ENCODE measurements at regions not wholly inside any gene's neighbourhood (a gene's known extent, or its start where the extent isn't known, plus 50 kb on each side); places are given as distances from the start of the nearest gene placed in this dataset.

DNA sequence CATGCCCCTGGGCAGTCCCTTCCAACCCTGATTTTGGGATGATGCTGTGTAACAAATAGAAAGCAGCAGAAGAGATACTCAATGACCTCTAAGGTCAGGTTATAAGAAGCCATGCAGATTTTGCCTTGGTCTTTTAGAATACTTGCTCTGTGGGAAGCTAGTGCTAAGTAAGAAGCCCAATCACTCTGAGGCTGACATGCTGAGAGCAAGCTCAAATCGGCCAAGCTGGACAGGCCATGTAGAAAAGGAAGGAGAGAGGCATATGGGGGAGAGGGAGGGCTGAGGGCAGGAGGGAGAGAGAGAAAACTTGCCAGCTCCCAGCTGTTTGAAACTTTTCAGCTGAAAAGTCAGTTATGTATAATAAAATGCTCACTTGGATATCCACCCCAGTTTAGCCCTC lies 1021.6 kb upstream of the MAP3K7 start:
- no peaks in the 10 kb centered on the region for H3K4me1 ChIP-seq (ENCODE audit: insufficient read depth, insufficient read length)

DNA sequence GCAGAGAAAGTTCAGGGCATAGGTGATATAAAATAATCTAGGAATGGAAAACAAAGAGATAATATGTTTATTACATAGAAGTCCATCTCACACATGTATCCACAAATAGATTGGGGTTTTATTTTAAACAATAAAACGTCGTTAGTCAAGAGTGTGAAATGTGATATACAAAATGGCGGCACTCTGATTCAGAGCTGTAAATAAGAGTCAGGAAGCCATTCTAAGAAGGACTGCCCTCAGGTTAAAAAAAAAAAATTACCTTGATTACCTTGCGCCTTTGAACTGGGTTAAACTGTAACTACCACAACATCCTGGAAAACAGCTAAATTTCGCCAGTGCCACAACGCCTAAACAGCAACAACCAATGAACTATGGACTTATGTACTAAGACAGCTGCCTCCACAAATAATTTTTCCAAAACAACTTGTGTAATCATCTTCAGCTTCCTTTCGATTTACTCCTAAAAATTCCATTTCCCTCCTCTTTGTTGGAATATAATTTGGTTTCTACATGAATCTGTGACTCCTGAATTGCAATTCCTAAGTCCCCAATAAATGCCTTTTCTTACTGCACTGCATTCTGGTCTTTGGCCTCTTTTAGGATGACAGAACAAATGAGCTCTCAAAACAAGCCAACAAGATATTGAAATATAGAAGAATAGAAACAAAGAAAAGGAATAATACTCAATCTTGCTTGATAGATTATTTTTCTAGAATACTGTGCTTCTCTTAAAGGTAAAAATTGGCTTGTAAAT lies 1019.5 kb upstream of the MAP3K7 start:
- no peaks in the 10 kb centered on the region for H3K27me3 ChIP-seq (ENCODE audit: insufficient read depth, insufficient read length)
- H3K9ac ChIP-seq (ENCODE audit: insufficient read length, low read depth), result no peak overlapping the region
- no peaks in the 10 kb centered on the region for H3K36me3 ChIP-seq (ENCODE audit: insufficient read depth, insufficient read length, low read length)
- DNase-seq (ENCODE audit: low read depth, low spot score), result no peak
- no peak for TF ChIP-seq ZNF274 (IDR thresholded peaks at IDR 0.05; ENCODE audit: low read depth, low read length)
- TF ChIP-seq YY1 (IDR thresholded peaks at IDR 0.05; ENCODE audit: insufficient read depth, insufficient read length), result no peak
- no peaks in the 10 kb centered on the region for H3K9me3 ChIP-seq (ENCODE audit: insufficient read depth, low read length)
- no peak overlapping the region for H3K4me3 ChIP-seq (ENCODE audit: insufficient read length, low read depth)
- no peaks in the 10 kb centered on the region for H3K4me1 ChIP-seq (ENCODE audit: insufficient read depth, insufficient read length)

More for the DNA sequence above, 1021.6 kb upstream of the MAP3K7 start:
- H3K9me3 ChIP-seq (ENCODE audit: insufficient read depth, low read length), result no peaks in the 10 kb centered on the region
- TF ChIP-seq YY1 (IDR thresholded peaks at IDR 0.05; ENCODE audit: insufficient read depth, insufficient read length) (no peak), ZNF274 (IDR thresholded peaks at IDR 0.05; ENCODE audit: low read depth, low read length) (no peak), SUZ12 (IDR thresholded peaks at IDR 0.05; ENCODE audit: extremely low read depth, insufficient read depth, insufficient read length) (no peak)
- DNase-seq (ENCODE audit: low read depth, low spot score), result no peak
- no peak overlapping the region for H3K4me3 ChIP-seq (ENCODE audit: insufficient read length, low read depth)
- no peaks in the 10 kb centered on the region for H3K27me3 ChIP-seq (ENCODE audit: insufficient read depth, insufficient read length)
- H3K36me3 ChIP-seq (ENCODE audit: insufficient read depth, insufficient read length, low read length), result no peaks in the 10 kb centered on the region
- H3K9ac ChIP-seq (ENCODE audit: insufficient read length, low read depth), result no peak overlapping the region

DNA sequence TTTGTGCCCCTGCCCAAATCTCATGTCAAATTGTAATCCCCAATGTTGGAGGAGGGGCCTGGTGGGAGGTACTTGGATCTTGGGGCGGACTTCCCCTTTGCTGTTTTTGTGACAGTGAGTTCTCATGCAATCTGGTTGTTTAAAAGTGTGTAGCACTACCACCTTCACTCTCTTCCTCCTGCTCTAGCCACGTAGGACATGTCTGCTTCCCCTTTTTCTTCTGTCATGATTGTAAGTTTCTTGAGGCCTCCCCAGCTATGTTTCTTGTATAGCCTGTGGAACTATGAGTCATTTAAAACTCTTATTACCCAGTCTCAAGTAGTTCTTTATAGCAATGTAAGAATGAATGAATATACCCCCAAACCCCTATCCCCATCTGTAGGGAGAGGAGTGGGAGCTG lies 1013.7 kb upstream of the MAP3K7 start:
- no peak overlapping the region for H3K4me3 ChIP-seq (ENCODE audit: insufficient read length, low read depth)
- no peaks in the 10 kb centered on the region for H3K9me3 ChIP-seq (ENCODE audit: insufficient read depth, low read length)
- DNase-seq (ENCODE audit: low read depth, low spot score), result no peak

DNA sequence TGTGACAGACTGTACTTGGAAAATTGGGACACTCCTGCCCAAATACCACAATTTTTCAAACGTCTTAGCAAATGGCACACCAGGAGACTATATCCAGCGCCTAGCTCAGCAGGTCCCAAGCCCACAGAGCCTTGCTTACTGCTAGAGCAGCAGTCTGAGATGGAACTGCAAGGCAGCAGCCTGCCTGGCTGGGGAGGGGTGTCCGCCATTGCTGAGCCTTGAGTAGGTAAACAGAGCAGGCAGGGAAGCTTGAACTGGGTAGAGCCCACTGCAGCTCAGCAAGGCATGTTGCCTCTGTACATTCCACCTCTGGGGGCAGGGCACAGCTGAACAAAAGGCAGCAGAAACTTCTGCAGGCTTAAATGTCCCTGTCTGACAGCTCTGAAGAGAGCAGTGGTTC lies 1003.3 kb upstream of the MAP3K7 start:
- Histone ChIP-seq H3K4me1 (ENCODE audit: insufficient read depth, insufficient read length) (no peaks in the 10 kb centered on the region), H3K36me3 (ENCODE audit: insufficient read depth, insufficient read length, low read length) (no peaks in the 10 kb centered on the region), H3K9me3 (ENCODE audit: insufficient read depth, low read length) (no peaks in the 10 kb centered on the region), H3K9ac (ENCODE audit: insufficient read length, low read depth) (no peak overlapping the region), H3K27me3 (ENCODE audit: insufficient read depth, insufficient read length) (no peaks in the 10 kb centered on the region), H3K4me3 (ENCODE audit: insufficient read length, low read depth) (no peak overlapping the region)
- no peak for DNase-seq (ENCODE audit: low read depth, low spot score)
- TF ChIP-seq SUZ12 (IDR thresholded peaks at IDR 0.05; ENCODE audit: extremely low read depth, insufficient read depth, insufficient read length) (no peak), YY1 (IDR thresholded peaks at IDR 0.05; ENCODE audit: insufficient read depth, insufficient read length) (no peak), ZNF274 (IDR thresholded peaks at IDR 0.05; ENCODE audit: low read depth, low read length) (no peak)

More for the DNA sequence above, 1013.7 kb upstream of the MAP3K7 start:
- H3K27me3 ChIP-seq (ENCODE audit: insufficient read depth, insufficient read length), result no peaks in the 10 kb centered on the region
- H3K36me3 ChIP-seq (ENCODE audit: insufficient read depth, insufficient read length, low read length), result no peaks in the 10 kb centered on the region
- no peak overlapping the region for H3K9ac ChIP-seq (ENCODE audit: insufficient read length, low read depth)
- TF ChIP-seq SUZ12 (IDR thresholded peaks at IDR 0.05; ENCODE audit: extremely low read depth, insufficient read depth, insufficient read length) (no peak), ZNF274 (IDR thresholded peaks at IDR 0.05; ENCODE audit: low read depth, low read length) (no peak), YY1 (IDR thresholded peaks at IDR 0.05; ENCODE audit: insufficient read depth, insufficient read length) (no peak)
- no peaks in the 10 kb centered on the region for H3K4me1 ChIP-seq (ENCODE audit: insufficient read depth, insufficient read length)

DNA sequence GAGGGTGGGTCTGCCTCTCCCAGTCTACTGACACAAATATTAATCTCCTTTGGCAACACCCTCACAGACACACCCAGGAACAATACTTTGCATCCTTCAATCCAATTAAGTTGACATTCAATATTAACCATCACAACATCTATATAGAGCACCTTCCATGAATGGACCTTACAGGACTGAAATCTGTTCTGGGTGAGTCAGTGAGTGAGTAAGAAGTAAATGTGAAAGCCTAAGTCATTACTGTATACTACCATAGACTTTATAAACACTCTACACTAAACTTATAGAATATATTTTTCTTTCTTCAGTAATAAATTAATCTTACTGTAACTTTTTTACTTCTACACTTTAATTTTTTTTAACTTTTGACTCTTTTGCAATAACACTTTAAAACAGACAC lies 993.8 kb upstream of the MAP3K7 start:
- no peaks in the 10 kb centered on the region for H3K36me3 ChIP-seq (ENCODE audit: insufficient read depth, insufficient read length, low read length)
- no peak overlapping the region for H3K4me3 ChIP-seq (ENCODE audit: insufficient read length, low read depth)
- H3K9ac ChIP-seq (ENCODE audit: insufficient read length, low read depth), result no peak overlapping the region
- DNase-seq (ENCODE audit: low read depth, low spot score), result no peak
- TF ChIP-seq SUZ12 (IDR thresholded peaks at IDR 0.05; ENCODE audit: extremely low read depth, insufficient read depth, insufficient read length) (no peak), ZNF274 (IDR thresholded peaks at IDR 0.05; ENCODE audit: low read depth, low read length) (no peak), YY1 (IDR thresholded peaks at IDR 0.05; ENCODE audit: insufficient read depth, insufficient read length) (no peak)
- no peaks in the 10 kb centered on the region for H3K27me3 ChIP-seq (ENCODE audit: insufficient read depth, insufficient read length)
- H3K4me1 ChIP-seq (ENCODE audit: insufficient read depth, insufficient read length), result no peaks in the 10 kb centered on the region
- no peaks in the 10 kb centered on the region for H3K9me3 ChIP-seq (ENCODE audit: insufficient read depth, low read length)

DNA sequence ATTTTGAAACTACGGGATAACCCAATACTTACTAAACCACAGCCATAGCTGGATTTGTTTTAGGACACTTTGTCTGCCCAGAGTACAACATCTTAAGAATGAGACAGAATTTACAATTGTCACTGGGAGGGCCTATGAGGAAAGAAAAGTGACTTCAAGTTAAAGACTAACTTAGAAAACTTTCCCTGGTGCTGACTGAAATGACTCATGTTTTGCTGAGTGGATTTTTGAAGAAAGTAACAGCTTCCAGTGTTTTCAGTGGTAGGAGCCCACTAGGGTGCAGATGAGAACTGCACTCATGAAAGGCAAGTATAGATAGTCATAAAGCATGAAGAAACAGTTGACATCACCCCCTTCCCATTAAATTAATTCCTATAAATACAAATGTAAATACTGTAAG lies 988.2 kb upstream of the MAP3K7 start:
- Histone ChIP-seq H3K4me3 (ENCODE audit: insufficient read length, low read depth) (no peak overlapping the region), H3K9me3 (ENCODE audit: insufficient read depth, low read length) (no peaks in the 10 kb centered on the region), H3K36me3 (ENCODE audit: insufficient read depth, insufficient read length, low read length) (no peaks in the 10 kb centered on the region), H3K9ac (ENCODE audit: insufficient read length, low read depth) (no peak overlapping the region), H3K4me1 (ENCODE audit: insufficient read depth, insufficient read length) (no peaks in the 10 kb centered on the region), H3K27me3 (ENCODE audit: insufficient read depth, insufficient read length) (no peaks in the 10 kb centered on the region)
- DNase-seq (ENCODE audit: low read depth, low spot score), result no peak
- TF ChIP-seq ZNF274 (IDR thresholded peaks at IDR 0.05; ENCODE audit: low read depth, low read length) (no peak), YY1 (IDR thresholded peaks at IDR 0.05; ENCODE audit: insufficient read depth, insufficient read length) (no peak), SUZ12 (IDR thresholded peaks at IDR 0.05; ENCODE audit: extremely low read depth, insufficient read depth, insufficient read length) (no peak)

DNA sequence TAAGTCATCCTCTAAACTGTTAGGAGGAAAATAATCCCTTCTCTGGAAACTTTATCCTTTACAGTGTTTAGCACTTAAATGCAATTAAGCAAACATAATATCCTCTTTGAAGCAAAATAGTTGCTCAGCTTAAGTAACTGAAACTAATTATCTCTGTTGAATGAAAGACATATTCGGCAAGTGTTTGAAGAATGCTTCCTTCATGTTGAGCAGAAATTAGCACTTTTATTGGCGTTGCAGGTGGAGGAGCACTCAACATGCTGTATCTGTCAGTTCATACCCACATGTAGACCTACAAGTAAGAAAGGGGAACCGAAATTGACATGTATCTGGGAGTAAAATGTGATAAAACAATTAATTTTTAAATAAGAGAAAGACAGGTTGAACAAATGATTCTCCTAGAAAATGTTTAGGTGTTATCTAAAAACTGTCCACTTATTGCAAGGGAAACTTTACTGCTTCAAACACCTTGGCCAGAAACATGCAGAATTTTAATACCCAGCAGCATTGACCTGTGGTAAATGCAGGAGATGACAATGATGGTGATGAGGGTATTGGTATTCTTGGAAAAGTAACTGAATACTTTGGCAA lies 987.0 kb upstream of the MAP3K7 start:
- Histone ChIP-seq H3K36me3 (ENCODE audit: insufficient read depth, insufficient read length, low read length) (no peaks in the 10 kb centered on the region), H3K4me1 (ENCODE audit: insufficient read depth, insufficient read length) (no peaks in the 10 kb centered on the region), H3K9me3 (ENCODE audit: insufficient read depth, low read length) (no peaks in the 10 kb centered on the region), H3K9ac (ENCODE audit: insufficient read length, low read depth) (no peak overlapping the region), H3K27me3 (ENCODE audit: insufficient read depth, insufficient read length) (no peaks in the 10 kb centered on the region), H3K4me3 (ENCODE audit: insufficient read length, low read depth) (no peak overlapping the region)
- TF ChIP-seq SUZ12 (IDR thresholded peaks at IDR 0.05; ENCODE audit: extremely low read depth, insufficient read depth, insufficient read length) (no peak), YY1 (IDR thresholded peaks at IDR 0.05; ENCODE audit: insufficient read depth, insufficient read length) (no peak), ZNF274 (IDR thresholded peaks at IDR 0.05; ENCODE audit: low read depth, low read length) (no peak)
- DNase-seq (ENCODE audit: low read depth, low spot score), result no peak
